ENCODE measurements at regions not wholly inside any gene's neighbourhood (a gene's known extent, or its start where the extent isn't known, plus 50 kb on each side); places are given as distances from the start of the nearest gene placed in this dataset.

DNA sequence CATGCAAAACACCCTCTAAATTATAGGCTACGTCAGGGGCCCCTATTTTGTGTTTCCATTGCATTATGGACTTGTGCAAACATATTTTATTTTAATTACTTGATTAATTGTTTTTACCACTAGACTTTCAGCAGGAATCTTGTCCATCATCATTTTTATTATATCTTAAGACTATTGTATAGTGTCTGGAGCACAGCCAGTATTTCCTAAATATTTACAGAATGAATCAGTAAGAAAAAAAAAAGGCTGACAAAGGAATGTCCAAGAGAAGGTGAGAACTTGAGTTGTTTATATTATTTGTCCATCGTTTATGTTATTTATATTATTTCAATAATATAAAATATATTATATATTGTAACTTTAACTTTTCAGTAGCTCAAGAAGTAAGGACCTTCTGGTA lies 664.7 kb downstream of the SLC6A15 start:
- Mint-ChIP-seq H3K27ac (no peak overlapping the region), H3K4me1 (no peaks in the 10 kb centered on the region), H3K9me3 (peaks cover 6% of the 10 kb centered on the region), H3K4me3 (no peak overlapping the region), H3K36me3 (ENCODE audit: low read depth) (no peaks in the 10 kb centered on the region), H3K27me3 (no peaks in the 10 kb centered on the region)
- ATAC-seq: no peak
- DNase-seq: no peak

DNA sequence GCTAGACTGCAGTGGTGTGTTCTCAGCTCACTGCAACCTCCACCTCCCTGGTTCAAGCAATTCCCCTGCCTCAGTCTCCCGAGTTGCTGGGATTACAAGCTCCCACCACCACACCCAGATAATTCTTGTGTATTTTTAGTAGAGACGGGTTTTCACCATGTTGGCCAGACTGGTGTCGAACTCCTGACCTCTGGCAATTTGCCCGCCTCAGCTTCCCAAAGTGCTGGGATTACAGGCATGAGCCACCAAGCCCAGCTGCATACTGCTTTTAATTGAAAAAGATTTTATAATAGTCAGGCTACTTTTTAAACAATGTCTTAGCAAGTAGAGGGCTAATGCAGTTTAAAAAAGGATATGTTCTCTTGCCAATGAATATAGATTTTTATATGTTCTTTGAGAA lies 668.9 kb downstream of the SLC6A15 start:
- no peaks in the 10 kb centered on the region for H3K9me3 Mint-ChIP-seq
- H3K27ac Mint-ChIP-seq: no peak overlapping the region
- no peaks in the 10 kb centered on the region for H3K4me1 Mint-ChIP-seq
- H3K4me3 Mint-ChIP-seq: no peak overlapping the region
- ATAC-seq (no peak), DNase-seq (no peak)
- no peaks in the 10 kb centered on the region for H3K27me3 Mint-ChIP-seq
- H3K36me3 Mint-ChIP-seq (ENCODE audit: low read depth): no peaks in the 10 kb centered on the region

DNA sequence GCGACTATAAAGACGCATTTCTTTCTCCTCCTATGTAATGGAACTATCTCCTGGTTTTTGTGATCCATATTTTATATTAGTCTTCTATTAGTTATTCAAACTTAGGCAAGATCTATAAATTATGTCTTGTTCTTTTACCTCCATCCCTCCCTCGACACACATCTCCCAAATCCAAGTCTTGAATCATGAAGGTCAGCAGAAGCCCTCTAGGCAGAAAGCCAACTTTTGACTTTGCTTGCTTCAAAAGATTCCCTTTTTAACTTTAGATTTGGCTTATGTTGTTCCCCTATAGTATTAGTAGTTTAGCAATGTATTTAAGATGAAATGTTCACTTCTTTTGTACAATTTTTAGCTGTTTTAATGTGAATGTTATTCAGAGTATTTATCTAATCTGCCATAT lies 689.8 kb downstream of the SLC6A15 start:
- Mint-ChIP-seq H3K4me3 (no peak overlapping the region), H3K27ac (no peak overlapping the region), H3K4me1 (no peaks in the 10 kb centered on the region), H3K36me3 (ENCODE audit: low read depth) (no peaks in the 10 kb centered on the region), H3K9me3 (peaks cover 4% of the 10 kb centered on the region), H3K27me3 (no peaks in the 10 kb centered on the region)
- DNase-seq (no peak), ATAC-seq (no peak)

DNA sequence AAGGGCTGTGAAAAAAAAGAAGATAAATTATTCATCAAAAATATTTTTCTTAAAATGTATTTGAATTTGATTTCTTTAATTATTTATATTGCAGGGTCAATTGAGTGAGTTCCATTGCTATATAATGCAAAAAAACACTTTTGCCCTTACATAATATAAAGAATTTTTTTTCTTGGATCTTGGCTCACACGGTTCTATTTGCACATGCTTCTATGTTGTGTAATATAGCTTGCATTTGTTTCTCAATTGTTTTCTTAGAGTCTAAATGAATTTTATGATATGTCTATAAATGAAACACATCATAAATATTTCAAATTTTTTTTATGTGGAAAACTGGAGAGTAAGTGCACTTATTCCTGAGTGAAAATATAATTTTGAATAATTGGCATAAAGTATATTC lies 694.2 kb downstream of the SLC6A15 start:
- no peaks in the 10 kb centered on the region for H3K9me3 Mint-ChIP-seq
- H3K4me3 Mint-ChIP-seq: no peak overlapping the region
- no peak for ATAC-seq
- H3K36me3 Mint-ChIP-seq (ENCODE audit: low read depth): no peaks in the 10 kb centered on the region
- DNase-seq: no peak
- no peak overlapping the region for H3K27ac Mint-ChIP-seq
- H3K27me3 Mint-ChIP-seq: no peaks in the 10 kb centered on the region
- H3K4me1 Mint-ChIP-seq: no peaks in the 10 kb centered on the region

DNA sequence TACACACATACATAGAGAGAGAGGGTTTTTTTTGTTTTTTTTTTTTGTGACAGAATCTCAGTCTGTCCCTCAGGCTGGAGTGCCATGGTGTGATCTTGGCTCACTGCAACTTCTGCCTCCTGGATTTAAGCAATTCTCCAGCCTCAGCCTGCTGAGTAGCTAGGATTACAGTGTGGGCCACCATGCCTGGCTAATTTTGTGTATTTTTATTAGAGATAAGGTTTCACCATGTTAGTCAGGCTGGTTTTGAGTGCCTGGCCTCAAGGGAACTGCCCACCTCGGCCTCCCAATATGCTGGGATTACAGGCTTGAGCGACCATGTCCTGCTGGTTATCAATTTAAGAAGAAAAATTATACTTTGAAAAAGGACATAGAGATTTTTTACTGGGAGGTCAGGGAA lies 710.6 kb downstream of the SLC6A15 start:
- no peak for ATAC-seq
- H3K27me3 Mint-ChIP-seq: no peaks in the 10 kb centered on the region
- H3K4me3 Mint-ChIP-seq: no peak overlapping the region
- no peaks in the 10 kb centered on the region for H3K4me1 Mint-ChIP-seq
- H3K27ac Mint-ChIP-seq: no peak overlapping the region
- no peaks in the 10 kb centered on the region for H3K36me3 Mint-ChIP-seq (ENCODE audit: low read depth)
- no peak for DNase-seq
- H3K9me3 Mint-ChIP-seq: peaks cover 9% of the 10 kb centered on the region

DNA sequence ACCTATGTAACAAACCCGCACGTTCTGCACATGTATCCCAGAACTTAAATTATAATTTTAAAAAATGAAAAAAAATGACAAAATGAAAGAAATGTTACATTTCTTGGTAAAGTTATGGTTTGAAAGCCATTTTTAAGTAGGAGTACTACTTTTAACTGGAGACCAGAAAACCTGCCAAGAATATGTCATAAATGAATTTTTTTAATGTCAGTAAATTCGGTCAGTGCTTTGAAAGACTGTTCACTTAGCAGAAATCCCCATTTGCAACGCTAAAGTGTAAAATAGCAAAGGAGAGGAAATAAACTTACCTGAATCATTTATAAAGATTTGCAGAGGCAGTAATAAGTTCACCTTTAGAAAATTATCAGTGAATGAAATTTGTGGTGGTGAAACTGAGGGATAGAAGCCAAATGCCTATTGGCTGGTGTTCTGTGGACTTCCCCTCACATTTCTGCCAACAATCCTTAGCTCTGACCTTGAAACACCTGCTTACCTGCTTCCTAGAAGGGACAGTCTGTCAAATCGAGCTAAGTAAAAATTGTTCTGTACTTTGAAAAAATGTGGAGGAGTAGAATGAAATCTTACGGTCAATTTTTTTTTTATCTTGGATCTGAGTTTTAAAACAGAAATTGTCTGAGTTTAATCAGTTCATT lies 714.2 kb downstream of the SLC6A15 start:
- H3K4me1 Mint-ChIP-seq: no peaks in the 10 kb centered on the region
- no peak overlapping the region for H3K4me3 Mint-ChIP-seq
- H3K27ac Mint-ChIP-seq: no peak overlapping the region
- H3K27me3 Mint-ChIP-seq: no peaks in the 10 kb centered on the region
- no peaks in the 10 kb centered on the region for H3K36me3 Mint-ChIP-seq (ENCODE audit: low read depth)
- peaks cover 28% of the 10 kb centered on the region for H3K9me3 Mint-ChIP-seq
- DNase-seq (no peak), ATAC-seq (no peak)

DNA sequence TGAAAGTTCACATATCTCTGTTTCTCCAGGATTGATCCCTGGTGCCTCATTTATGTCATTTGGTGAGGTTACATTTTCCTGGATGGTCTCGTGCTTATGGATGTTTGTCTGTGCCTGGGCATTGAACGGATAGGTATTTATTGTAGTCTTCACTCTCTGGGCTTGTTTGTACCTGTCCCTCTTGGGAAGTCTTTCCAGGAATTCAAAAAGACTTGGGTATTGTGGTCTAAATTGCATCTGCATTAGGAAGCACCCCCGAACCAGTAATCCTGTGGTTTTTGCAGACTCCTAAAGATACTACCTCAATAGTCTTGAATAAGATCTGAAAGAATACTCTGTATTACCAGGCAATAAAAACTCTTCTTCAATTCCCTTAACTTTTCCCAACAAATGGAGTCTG lies 720.8 kb downstream of the SLC6A15 start:
- no peak overlapping the region for H3K27ac Mint-ChIP-seq
- no peaks in the 10 kb centered on the region for H3K4me1 Mint-ChIP-seq
- H3K36me3 Mint-ChIP-seq (ENCODE audit: low read depth): no peaks in the 10 kb centered on the region
- peaks cover 33% of the 10 kb centered on the region for H3K9me3 Mint-ChIP-seq
- no peaks in the 10 kb centered on the region for H3K27me3 Mint-ChIP-seq
- DNase-seq: no peak
- no peak overlapping the region for H3K4me3 Mint-ChIP-seq
- ATAC-seq: no peak

DNA sequence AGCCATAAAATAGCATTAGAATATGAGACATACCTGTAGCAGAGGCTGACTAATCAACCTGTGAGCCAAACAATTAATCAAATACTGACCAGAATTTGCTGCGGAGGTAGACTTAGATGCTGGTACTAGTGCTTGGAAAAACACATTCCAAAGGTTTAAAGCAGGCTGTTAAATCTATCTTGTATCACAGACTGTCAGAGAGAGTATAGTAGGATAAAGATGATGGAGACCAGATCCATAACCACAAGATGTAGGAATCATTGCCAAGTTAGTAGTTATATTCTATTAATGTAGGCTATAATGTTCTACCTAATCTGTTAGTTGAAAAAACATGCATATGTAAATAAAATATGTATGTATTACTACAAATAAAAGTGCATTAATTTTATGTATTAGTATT lies 726.2 kb downstream of the SLC6A15 start:
- Mint-ChIP-seq H3K27me3 (no peaks in the 10 kb centered on the region), H3K36me3 (ENCODE audit: low read depth) (no peaks in the 10 kb centered on the region), H3K4me3 (no peak overlapping the region), H3K4me1 (no peaks in the 10 kb centered on the region), H3K9me3 (peaks cover 10% of the 10 kb centered on the region), H3K27ac (no peak overlapping the region)
- no peak for ATAC-seq
- no peak for DNase-seq

DNA sequence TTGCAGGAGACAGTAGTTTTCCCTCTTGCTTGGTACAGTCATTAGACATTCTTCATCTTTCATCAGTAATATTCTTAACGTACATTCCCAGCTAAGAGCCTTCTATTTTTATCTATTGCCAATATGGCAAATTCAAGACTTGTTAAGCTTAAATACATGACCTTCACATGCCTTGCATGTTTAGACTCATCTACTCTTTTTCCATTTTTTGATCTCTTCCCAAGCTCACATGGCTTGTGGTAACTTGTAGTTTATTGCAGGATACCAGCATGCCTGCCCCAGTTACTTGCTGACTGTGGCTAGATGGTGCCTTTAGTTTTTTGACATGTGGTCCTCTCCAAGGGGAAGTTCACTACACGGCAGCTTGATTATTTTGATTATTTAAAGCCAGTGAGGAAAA lies 729.0 kb downstream of the SLC6A15 start:
- no peaks in the 10 kb centered on the region for H3K36me3 Mint-ChIP-seq (ENCODE audit: low read depth)
- H3K4me3 Mint-ChIP-seq: no peak overlapping the region
- H3K27me3 Mint-ChIP-seq: no peaks in the 10 kb centered on the region
- ATAC-seq (no peak), DNase-seq (no peak)
- peaks cover 4% of the 10 kb centered on the region for H3K9me3 Mint-ChIP-seq
- no peaks in the 10 kb centered on the region for H3K4me1 Mint-ChIP-seq
- H3K27ac Mint-ChIP-seq: no peak overlapping the region

DNA sequence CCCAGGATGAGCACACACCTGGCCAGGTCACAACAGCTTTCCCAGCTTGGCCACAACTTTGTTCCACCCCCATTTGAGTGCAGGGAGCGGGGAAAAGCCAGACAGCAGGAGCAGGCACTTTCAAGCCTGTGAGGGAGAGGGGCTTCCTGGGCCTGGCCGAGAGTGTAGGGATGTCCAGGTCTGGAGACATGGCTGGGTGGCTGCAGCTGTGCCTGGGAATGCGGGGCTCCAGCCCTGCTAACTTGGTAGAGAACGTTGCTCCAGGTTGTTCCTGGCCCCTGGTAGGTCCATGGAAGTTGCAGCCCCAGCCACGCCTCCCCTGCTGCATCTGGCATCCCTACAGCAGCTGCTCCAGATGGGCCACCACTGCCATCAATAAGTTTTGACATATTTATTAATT lies 738.5 kb downstream of the SLC6A15 start:
- Mint-ChIP-seq H3K9me3 (no peaks in the 10 kb centered on the region), H3K4me3 (no peak overlapping the region), H3K27me3 (no peaks in the 10 kb centered on the region), H3K4me1 (no peaks in the 10 kb centered on the region), H3K27ac (no peak overlapping the region), H3K36me3 (ENCODE audit: low read depth) (no peaks in the 10 kb centered on the region)
- no peak for ATAC-seq
- no peak for DNase-seq

DNA sequence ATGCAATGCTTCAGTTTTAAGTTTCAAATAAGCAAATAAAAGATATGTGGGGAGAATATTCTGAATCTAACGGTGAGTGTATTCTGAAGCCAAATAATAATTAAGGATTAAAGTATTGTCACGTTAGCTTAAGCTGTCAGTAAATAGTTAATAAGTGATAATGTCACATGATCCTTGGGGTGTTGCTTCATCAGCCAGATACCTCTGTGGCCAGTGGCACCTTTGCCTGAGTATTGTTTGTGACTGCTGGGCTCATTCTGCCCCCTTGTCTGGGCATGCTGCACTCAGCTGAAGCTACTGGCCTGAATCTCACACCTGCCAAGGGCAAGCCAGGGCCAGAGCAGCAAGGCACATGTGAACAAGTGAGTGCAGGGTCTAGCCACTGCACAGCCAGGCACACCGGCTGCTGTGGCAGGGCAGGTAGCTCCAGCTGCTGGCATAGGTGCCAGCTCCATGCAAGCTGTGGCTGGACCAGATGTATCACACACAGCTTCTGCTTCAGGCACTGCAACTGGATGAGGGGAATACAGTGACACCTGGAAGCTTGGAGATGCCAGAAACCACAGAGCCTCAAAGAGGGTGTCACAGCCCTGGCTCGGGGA lies 739.7 kb downstream of the SLC6A15 start:
- Mint-ChIP-seq H3K27me3 (no peaks in the 10 kb centered on the region), H3K9me3 (no peaks in the 10 kb centered on the region), H3K36me3 (ENCODE audit: low read depth) (no peaks in the 10 kb centered on the region), H3K4me1 (no peaks in the 10 kb centered on the region), H3K27ac (no peak overlapping the region), H3K4me3 (no peak overlapping the region)
- ATAC-seq (no peak), DNase-seq (no peak)

DNA sequence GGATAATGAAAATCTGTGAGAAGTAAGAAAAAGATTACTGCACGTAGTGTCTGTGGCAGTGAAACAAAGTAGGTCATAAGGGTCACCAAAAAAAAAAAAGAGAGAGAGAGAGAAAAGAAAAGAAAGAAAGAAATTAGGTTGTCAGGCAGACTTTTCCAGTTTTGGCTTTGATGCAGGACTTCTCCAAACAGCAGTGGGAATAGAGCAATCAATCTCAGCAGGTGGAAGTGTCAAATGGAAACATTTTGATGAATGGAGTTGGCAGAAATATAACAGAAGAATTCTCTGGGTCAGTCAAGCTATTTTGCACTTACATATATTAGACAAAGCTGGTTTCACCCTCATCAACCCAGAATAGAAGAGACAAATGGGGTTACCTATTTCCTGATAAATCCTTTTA lies 745.8 kb downstream of the SLC6A15 start:
- no peak overlapping the region for H3K27ac Mint-ChIP-seq
- no peaks in the 10 kb centered on the region for H3K36me3 Mint-ChIP-seq (ENCODE audit: low read depth)
- H3K27me3 Mint-ChIP-seq: no peaks in the 10 kb centered on the region
- DNase-seq (no peak), ATAC-seq (no peak)
- H3K4me3 Mint-ChIP-seq: no peak overlapping the region
- H3K4me1 Mint-ChIP-seq: no peaks in the 10 kb centered on the region
- H3K9me3 Mint-ChIP-seq: no peaks in the 10 kb centered on the region

DNA sequence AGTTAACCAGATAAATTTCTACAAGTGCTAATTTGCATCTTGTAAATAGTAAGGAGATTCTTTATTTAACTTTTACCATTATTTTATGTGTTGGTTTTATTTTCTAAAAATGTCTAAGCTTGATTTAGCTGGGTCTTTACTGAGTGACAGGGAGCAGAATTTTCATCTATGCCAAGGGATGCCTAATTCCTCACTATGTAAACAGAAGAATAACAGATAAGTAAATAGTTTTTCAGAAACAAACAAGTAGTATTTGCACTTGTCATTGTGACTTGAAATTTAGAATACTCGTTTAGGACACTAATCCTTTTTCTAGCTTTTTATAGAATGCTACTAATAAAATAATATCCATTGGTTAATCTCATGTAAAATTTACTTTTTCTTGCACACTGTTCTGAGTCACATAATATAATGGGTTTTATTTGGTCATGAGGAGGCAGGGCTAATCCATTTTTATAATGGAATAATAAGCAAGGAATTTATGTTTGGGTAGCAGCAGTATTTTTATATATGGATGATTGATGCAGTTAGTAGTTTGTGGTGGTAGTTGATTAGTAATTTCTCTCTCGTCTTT lies 746.5 kb downstream of the SLC6A15 start:
- DNase-seq (no peak), ATAC-seq (no peak)
- Mint-ChIP-seq H3K27ac (no peak overlapping the region), H3K4me1 (no peaks in the 10 kb centered on the region), H3K36me3 (ENCODE audit: low read depth) (no peaks in the 10 kb centered on the region), H3K9me3 (peaks cover 5% of the 10 kb centered on the region), H3K4me3 (no peak overlapping the region), H3K27me3 (no peaks in the 10 kb centered on the region)

DNA sequence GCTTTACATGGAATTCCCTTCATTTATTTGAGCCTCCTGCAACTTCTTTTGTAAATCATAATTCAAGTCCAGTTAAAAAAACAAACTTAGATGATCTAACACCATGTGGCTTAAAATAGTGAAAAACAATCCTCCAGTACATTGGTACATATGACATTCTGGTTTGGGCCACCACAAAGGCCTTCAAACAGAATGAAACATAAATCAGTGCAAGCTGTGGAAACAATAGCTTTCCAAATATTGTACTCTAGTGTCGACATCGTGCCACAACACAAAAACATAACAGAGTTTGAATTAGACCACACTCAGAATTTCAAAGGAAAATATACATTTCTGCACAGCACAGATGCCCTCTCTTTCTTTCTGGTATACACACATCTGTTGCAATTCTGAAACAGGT lies 751.3 kb downstream of the SLC6A15 start:
- ATAC-seq (no peak), DNase-seq (no peak)
- peaks cover 5% of the 10 kb centered on the region for H3K9me3 Mint-ChIP-seq
- H3K4me3 Mint-ChIP-seq: no peak overlapping the region
- H3K4me1 Mint-ChIP-seq: no peaks in the 10 kb centered on the region
- H3K27ac Mint-ChIP-seq: no peak overlapping the region
- H3K27me3 Mint-ChIP-seq: no peaks in the 10 kb centered on the region
- no peaks in the 10 kb centered on the region for H3K36me3 Mint-ChIP-seq (ENCODE audit: low read depth)

DNA sequence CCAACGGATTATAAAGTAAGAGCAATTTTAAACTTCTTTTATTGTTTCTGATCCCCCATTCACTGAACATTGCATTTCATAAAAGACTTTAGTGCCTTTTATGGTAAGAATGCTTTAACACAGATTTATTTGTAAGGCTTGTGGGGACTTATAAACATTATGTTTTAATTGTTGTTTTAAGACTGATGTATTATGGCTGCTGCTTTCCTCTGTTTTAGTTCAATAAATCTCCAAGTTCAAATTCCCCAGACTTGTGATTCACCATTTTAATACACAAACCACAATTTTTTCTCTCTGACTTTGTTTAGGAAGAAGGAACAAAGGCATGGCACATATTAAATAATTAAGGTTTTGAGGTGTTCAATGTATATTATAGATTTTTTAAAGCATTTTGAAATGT lies 753.3 kb downstream of the SLC6A15 start:
- peaks cover 5% of the 10 kb centered on the region for H3K9me3 Mint-ChIP-seq

More for the DNA sequence above, 753.3 kb downstream of the SLC6A15 start:
- Mint-ChIP-seq H3K27me3 (no peaks in the 10 kb centered on the region), H3K27ac (no peak overlapping the region), H3K4me1 (no peaks in the 10 kb centered on the region), H3K4me3 (no peak overlapping the region), H3K36me3 (ENCODE audit: low read depth) (no peaks in the 10 kb centered on the region)
- DNase-seq: no peak
- no peak for ATAC-seq
